C4-2B (cell line): ENCODE measurements at regions not wholly inside any gene's neighbourhood (a gene's known extent, or its start where the extent isn't known, plus 50 kb on each side); places are given as distances from the start of the nearest gene placed in this dataset.

ENCODE experiments used
- ZFX ChIP-seq: fragments of 450-650 bp; IDR thresholded peaks from 2 replicates; pipeline ENCODE4 v1.6.1; 2017
- TF ChIP-seq, protein P1 (sequence below): fragments of 450-650 bp; conservative IDR thresholded peaks from 2 replicates; pipeline ENCODE4 v1.5.1; 2017; ENCODE audit warnings: mild to moderate bottlenecking

DNA sequence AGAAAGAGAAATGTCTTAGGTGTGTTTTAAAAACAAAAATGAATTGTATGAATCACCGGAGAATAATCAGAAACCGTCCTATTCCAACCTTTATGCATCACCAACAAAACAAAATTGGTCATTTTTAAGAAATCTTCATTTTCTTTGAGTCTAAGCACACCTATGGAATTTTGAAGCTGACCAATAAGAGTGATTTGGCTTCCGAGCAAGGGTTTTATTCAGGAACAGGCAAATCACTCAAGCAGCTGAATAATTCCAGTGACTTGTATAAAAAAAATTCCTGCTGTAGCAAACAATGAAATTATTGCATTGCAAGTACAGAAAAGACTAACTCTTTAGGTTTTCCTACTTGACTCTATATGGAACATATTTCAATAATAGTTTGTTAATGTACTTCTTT is 83.8 kb upstream of the FNDC3B start:
- TF ChIP-seq, protein P1, sequence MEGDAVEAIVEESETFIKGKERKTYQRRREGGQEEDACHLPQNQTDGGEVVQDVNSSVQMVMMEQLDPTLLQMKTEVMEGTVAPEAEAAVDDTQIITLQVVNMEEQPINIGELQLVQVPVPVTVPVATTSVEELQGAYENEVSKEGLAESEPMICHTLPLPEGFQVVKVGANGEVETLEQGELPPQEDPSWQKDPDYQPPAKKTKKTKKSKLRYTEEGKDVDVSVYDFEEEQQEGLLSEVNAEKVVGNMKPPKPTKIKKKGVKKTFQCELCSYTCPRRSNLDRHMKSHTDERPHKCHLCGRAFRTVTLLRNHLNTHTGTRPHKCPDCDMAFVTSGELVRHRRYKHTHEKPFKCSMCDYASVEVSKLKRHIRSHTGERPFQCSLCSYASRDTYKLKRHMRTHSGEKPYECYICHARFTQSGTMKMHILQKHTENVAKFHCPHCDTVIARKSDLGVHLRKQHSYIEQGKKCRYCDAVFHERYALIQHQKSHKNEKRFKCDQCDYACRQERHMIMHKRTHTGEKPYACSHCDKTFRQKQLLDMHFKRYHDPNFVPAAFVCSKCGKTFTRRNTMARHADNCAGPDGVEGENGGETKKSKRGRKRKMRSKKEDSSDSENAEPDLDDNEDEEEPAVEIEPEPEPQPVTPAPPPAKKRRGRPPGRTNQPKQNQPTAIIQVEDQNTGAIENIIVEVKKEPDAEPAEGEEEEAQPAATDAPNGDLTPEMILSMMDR, result no peak
- TF ChIP-seq ZFX, result no peak
